ENCODE measurements at regions not wholly inside any gene's neighbourhood (a gene's known extent, or its start where the extent isn't known, plus 50 kb on each side); places are given as distances from the start of the nearest gene placed in this dataset.

DNA sequence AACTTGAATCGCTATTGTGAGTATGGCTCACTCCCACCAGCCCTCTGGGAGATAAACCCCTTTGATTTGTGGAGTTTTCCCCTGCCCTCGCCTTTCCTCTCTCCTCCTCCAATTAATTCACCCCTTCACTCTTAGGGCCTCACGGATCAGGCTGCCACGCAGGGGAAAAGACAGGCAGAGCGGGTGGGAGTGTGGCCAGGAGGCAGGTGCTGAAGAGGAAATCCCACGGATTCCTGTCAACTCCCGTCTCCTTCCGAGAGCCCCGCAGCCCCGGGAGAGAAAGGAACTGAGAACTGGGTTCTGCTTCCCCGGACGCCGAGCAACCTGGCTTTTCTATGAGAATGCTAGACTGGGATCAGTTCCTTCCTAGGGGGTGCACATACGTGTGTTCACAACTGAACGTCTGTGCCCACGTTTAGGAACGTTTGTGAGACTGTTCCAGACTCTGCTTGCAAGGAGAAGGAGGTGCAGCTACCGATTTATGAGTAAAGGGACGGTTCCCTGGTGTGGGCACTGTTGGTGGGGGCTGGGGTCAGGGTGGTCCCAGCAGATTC, 314.5 kb upstream of the TLE4 start:
- Histone ChIP-seq H3K36me3 (ENCODE audit: insufficient read depth, low read length) (no peaks in the 10 kb centered on the region), H3K4me2 (ENCODE audit: low read depth, low read length, poor library complexity, severe bottlenecking) (no peak overlapping the region), H3K9me3 (ENCODE audit: insufficient read depth, low read depth, low read length) (no peaks in the 10 kb centered on the region), H3K4me3 (ENCODE audit: low read length, poor library complexity, severe bottlenecking) (no peak overlapping the region), H3K79me2 (ENCODE audit: insufficient read depth, low read length) (no peaks in the 10 kb centered on the region), H2AFZ (ENCODE audit: low read length) (no peak overlapping the region), H3K4me1 (ENCODE audit: insufficient read depth, low read length, poor library complexity, severe bottlenecking) (peaks cover 19% of the 10 kb centered on the region), H3K9me2 (replicated peaks; ENCODE audit: low read depth, low read length) (no peaks in the 10 kb centered on the region), H4K20me1 (ENCODE audit: insufficient read depth, low read length, poor library complexity, severe bottlenecking) (no peaks in the 10 kb centered on the region), H3K27me3 (ENCODE audit: insufficient read depth, low read length, poor library complexity, severe bottlenecking) (no peaks in the 10 kb centered on the region), H3F3A (ENCODE audit: low read depth) (no peaks in the 10 kb centered on the region), H3K9ac (ENCODE audit: low read depth, low read length, poor library complexity, severe bottlenecking) (no peak overlapping the region)
- no peak for TF ChIP-seq EZH2phosphoT487 (IDR thresholded peaks at IDR 0.05; ENCODE audit: borderline replicate concordance)
- TF ChIP-seq, protein P1, sequence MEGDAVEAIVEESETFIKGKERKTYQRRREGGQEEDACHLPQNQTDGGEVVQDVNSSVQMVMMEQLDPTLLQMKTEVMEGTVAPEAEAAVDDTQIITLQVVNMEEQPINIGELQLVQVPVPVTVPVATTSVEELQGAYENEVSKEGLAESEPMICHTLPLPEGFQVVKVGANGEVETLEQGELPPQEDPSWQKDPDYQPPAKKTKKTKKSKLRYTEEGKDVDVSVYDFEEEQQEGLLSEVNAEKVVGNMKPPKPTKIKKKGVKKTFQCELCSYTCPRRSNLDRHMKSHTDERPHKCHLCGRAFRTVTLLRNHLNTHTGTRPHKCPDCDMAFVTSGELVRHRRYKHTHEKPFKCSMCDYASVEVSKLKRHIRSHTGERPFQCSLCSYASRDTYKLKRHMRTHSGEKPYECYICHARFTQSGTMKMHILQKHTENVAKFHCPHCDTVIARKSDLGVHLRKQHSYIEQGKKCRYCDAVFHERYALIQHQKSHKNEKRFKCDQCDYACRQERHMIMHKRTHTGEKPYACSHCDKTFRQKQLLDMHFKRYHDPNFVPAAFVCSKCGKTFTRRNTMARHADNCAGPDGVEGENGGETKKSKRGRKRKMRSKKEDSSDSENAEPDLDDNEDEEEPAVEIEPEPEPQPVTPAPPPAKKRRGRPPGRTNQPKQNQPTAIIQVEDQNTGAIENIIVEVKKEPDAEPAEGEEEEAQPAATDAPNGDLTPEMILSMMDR (conservative IDR thresholded peaks at IDR 0.05; ENCODE audit: low read length): no peak

DNA sequence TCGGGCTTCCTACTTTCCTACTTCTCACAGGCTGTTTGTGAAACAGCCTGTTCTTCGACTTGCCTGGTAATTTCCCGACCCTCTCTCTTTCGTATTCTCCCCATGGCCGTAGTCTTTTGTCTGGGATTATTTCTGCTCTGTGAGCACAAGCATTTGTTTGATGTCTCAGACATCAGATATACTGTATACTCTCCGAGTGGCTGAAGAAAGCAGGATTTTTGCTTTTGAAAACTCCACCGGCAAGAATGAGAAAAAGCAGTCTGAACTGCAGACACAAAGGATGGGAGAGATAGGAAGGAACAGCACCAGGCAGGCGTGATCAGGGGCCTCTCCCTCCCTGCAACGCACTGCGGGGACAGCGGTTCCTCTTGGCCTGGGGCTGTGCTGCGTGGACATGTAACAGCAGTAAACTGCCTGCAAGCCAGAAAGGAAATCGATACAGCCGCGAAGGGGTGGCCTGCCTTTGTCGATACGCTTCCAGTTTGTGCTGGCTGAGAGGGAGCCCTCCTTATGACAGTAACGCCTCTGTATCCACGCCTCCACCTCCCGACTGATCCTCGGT, 313.9 kb upstream of the TLE4 start:
- Histone ChIP-seq H3K9ac (ENCODE audit: low read depth, low read length, poor library complexity, severe bottlenecking) (no peak overlapping the region), H3K4me2 (ENCODE audit: low read depth, low read length, poor library complexity, severe bottlenecking) (no peak overlapping the region), H3K4me1 (ENCODE audit: insufficient read depth, low read length, poor library complexity, severe bottlenecking) (peaks cover 19% of the 10 kb centered on the region), H3K9me3 (ENCODE audit: insufficient read depth, low read depth, low read length) (no peaks in the 10 kb centered on the region), H3K4me3 (ENCODE audit: low read length, poor library complexity, severe bottlenecking) (no peak overlapping the region), H3K79me2 (ENCODE audit: insufficient read depth, low read length) (no peaks in the 10 kb centered on the region), H2AFZ (ENCODE audit: low read length) (no peak overlapping the region), H4K20me1 (ENCODE audit: insufficient read depth, low read length, poor library complexity, severe bottlenecking) (no peaks in the 10 kb centered on the region), H3F3A (ENCODE audit: low read depth) (no peaks in the 10 kb centered on the region), H3K36me3 (ENCODE audit: insufficient read depth, low read length) (no peaks in the 10 kb centered on the region), H3K27me3 (ENCODE audit: insufficient read depth, low read length, poor library complexity, severe bottlenecking) (no peaks in the 10 kb centered on the region), H3K9me2 (replicated peaks; ENCODE audit: low read depth, low read length) (no peaks in the 10 kb centered on the region)
- no peak for TF ChIP-seq EZH2phosphoT487 (IDR thresholded peaks at IDR 0.05; ENCODE audit: borderline replicate concordance)
- TF ChIP-seq, protein P1 (conservative IDR thresholded peaks at IDR 0.05; ENCODE audit: low read length): no peak

DNA sequence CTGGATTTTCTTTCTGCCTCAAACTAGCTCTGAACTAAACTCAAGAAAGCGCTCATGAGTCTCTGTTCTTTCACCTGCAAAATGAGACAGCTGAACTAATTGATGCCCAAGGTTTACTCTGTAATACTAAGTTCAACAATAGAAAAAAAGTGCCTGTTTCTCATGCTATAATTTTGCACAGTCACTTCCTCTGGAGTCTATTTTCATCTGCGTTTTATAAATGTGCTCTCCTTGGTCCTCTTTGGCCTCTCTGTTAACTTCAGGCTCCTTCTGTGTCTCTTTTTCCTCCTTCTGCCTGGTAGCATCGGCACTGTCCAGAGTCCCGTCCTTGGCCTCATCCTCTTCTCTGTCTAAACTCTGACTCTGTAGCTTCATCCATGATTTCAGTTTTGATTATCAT, 311.9 kb upstream of the TLE4 start:
- Histone ChIP-seq H3K36me3 (ENCODE audit: insufficient read depth, low read length) (no peaks in the 10 kb centered on the region), H3K4me3 (ENCODE audit: low read length, poor library complexity, severe bottlenecking) (no peak overlapping the region), H3K9me3 (ENCODE audit: insufficient read depth, low read depth, low read length) (no peaks in the 10 kb centered on the region), H3K4me2 (ENCODE audit: low read depth, low read length, poor library complexity, severe bottlenecking) (peak overlapping the region; percentile 41), H3K79me2 (ENCODE audit: insufficient read depth, low read length) (no peaks in the 10 kb centered on the region), H3K9ac (ENCODE audit: low read depth, low read length, poor library complexity, severe bottlenecking) (peak overlapping the region; percentile 19), H3F3A (ENCODE audit: low read depth) (0 out of 2 replicates have a peak, but pooled peaks cover 7% of the 10 kb centered on the region), H3K27me3 (ENCODE audit: insufficient read depth, low read length, poor library complexity, severe bottlenecking) (no peaks in the 10 kb centered on the region), H4K20me1 (ENCODE audit: insufficient read depth, low read length, poor library complexity, severe bottlenecking) (no peaks in the 10 kb centered on the region), H3K4me1 (ENCODE audit: insufficient read depth, low read length, poor library complexity, severe bottlenecking) (peaks cover 35% of the 10 kb centered on the region), H2AFZ (ENCODE audit: low read length) (peak overlapping the region; percentile 61), H3K9me2 (replicated peaks; ENCODE audit: low read depth, low read length) (no peaks in the 10 kb centered on the region)
- TF ChIP-seq EZH2phosphoT487 (IDR thresholded peaks at IDR 0.05; ENCODE audit: borderline replicate concordance): no peak
- TF ChIP-seq, protein P1 (conservative IDR thresholded peaks at IDR 0.05; ENCODE audit: low read length): no peak
